Kidney epithelial cell (primary cell): ENCODE measurements at regions not wholly inside any gene's neighbourhood (a gene's known extent, or its start where the extent isn't known, plus 50 kb on each side); places are given as distances from the start of the nearest gene placed in this dataset.
"Not testable (repeated sequence)": the region's sequence is repeated elsewhere in the genome, so short reads cannot be mapped to it uniquely, and the experiment has no call there.

Experiments used
- DNase-seq: peaks from one replicate; pipeline ENCODE4 v3.0.0-alpha.2; 2010; ENCODE audit warnings: low read depth
- H3K27me3 ChIP-seq: 2 replicates; pipeline ENCODE4 v1.6.0; 2011; ENCODE audit warnings: low read length; ENCODE audit not compliant: control insufficient read depth, insufficient read depth
- H3K36me3 ChIP-seq: 2 replicates; pipeline ENCODE4 v1.5.1; 2011; ENCODE audit warnings: low read length; ENCODE audit not compliant: control insufficient read depth, insufficient read depth
- H3K4me3 ChIP-seq: 2 replicates; pipeline ENCODE4 v1.5.1; 2011; ENCODE audit warnings: low read depth, mild to moderate bottlenecking, control low read depth, low read length
- CTCF ChIP-seq: IDR thresholded peaks from 2 replicates; pipeline ENCODE4 v1.5.1; 2011; ENCODE audit warnings: mild to moderate bottlenecking, moderate library complexity, low read length, control low read depth, inconsistent platforms; ENCODE audit not compliant: insufficient read depth, poor library complexity, severe bottlenecking

GRCh38 chr20:57973886-57974285 is 254.6 kb downstream of the ANKRD60 start:
- H3K27me3 ChIP-seq, result peaks cover 2% of the 10 kb centered on the region
- TF ChIP-seq CTCF, result no peak

GRCh38 chr20:57971583-57971982 is 256.9 kb downstream of the ANKRD60 start:
- H3K36me3 ChIP-seq, H3K4me3 ChIP-seq, DNase-seq, H3K27me3 ChIP-seq: not testable (repeated sequence)

More at GRCh38 chr20:57973886-57974285, 254.6 kb downstream of the ANKRD60 start:
- Histone ChIP-seq H3K36me3 (no peaks in the 10 kb centered on the region), H3K4me3 (no peak overlapping the region)
- DNase-seq, result no peak

- Histone ChIP-seq H3K27me3 (peaks cover 2% of the 10 kb centered on the region), H3K4me3 (no peak overlapping the region), H3K36me3 (no peaks in the 10 kb centered on the region)
- TF ChIP-seq CTCF, result no peak
- no peak for DNase-seq
Measured at GRCh38 chr20:57970856-57971255, 257.6 kb downstream of the ANKRD60 start.

GRCh38 chr20:57970116-57970515 is 258.3 kb downstream of the ANKRD60 start:
- Histone ChIP-seq H3K4me3 (no peak overlapping the region), H3K27me3 (peaks cover 2% of the 10 kb centered on the region), H3K36me3 (no peaks in the 10 kb centered on the region)
- no peak for DNase-seq
- TF ChIP-seq CTCF, result no peak

- DNase-seq, result no peak
- Histone ChIP-seq H3K4me3 (no peak overlapping the region), H3K27me3 (peaks cover 2% of the 10 kb centered on the region), H3K36me3 (no peaks in the 10 kb centered on the region)
- no peak for TF ChIP-seq CTCF
Measured at GRCh38 chr20:57968120-57968519, 258.3 kb upstream of the PMEPA1 start.

GRCh38 chr20:57967364-57967763 is 257.5 kb upstream of the PMEPA1 start:
- Histone ChIP-seq H3K36me3 (no peaks in the 10 kb centered on the region), H3K4me3 (no peak overlapping the region), H3K27me3 (peaks cover 2% of the 10 kb centered on the region)
- TF ChIP-seq CTCF, result no peak
- no peak for DNase-seq
